OCI-LY7 (cell line): ENCODE measurements at regions not wholly inside any gene's neighbourhood (a gene's known extent, or its start where the extent isn't known, plus 50 kb on each side); places are given as distances from the start of the nearest gene placed in this dataset.
A peak's percentile ranks its signal among the peaks of the same experiment; 100 is the strongest.
"Not testable (repeated sequence)": the region's sequence is repeated elsewhere in the genome, so short reads cannot be mapped to it uniquely, and the experiment has no call there.

Experiments
- BruUV-seq: library from RNA; stranded (reverse); fragments of 400-500 nt; replicated peaks from 2 replicates; lab custom pipeline; 2021; lab: Mats Ljungman, UMichigan
- CTCF ChIA-PET: fragments of 300-600 bp; sonication (Branson Sonifier 250); formaldehyde crosslinking; loops from one replicate; lab custom pipeline; 2022; ENCODE audit warnings: antibody characterized with exemption; ENCODE audit not compliant: unreplicated experiment; lab: Charles Lee
- POLR2A ChIA-PET: fragments of 300-600 bp; sonication (Branson Sonifier 250); formaldehyde crosslinking; loops from one replicate; lab custom pipeline; 2022; ENCODE audit warnings: antibody characterized with exemption; lab: Charles Lee
- DNase-seq: peaks from one replicate; pipeline ENCODE4 v3.0.0-alpha.2; 2015; ENCODE audit warnings: low spot score
- H2AFZ ChIP-seq: fragments of 200-600 bp; sonication (generic), shearing (Covaris generic); 2 replicates; pipeline ENCODE4 v1.6.1; 2014; ENCODE audit warnings: mild to moderate bottlenecking, antibody characterized with exemption, low read length, moderate library complexity
- H3K27ac ChIP-seq: fragments of 200-600 bp; sonication (generic); 2 replicates; pipeline ENCODE4 v1.5.1; 2014; ENCODE audit warnings: mixed run types, low read depth, mild to moderate bottlenecking, moderate library complexity, low read length, inconsistent platforms; ENCODE audit not compliant: poor library complexity, severe bottlenecking
- H3K36me3 ChIP-seq: fragments of 200-600 bp; sonication (generic); 2 replicates; pipeline ENCODE4 v1.6.1; 2014; ENCODE audit warnings: mild to moderate bottlenecking, antibody characterized with exemption, low read length, moderate library complexity, mixed read lengths; ENCODE audit not compliant: insufficient read depth
- H3K4me1 ChIP-seq: fragments of 200-600 bp; sonication (generic); 2 replicates; pipeline ENCODE4 v1.5.1; 2014; ENCODE audit warnings: mild to moderate bottlenecking, low read length; ENCODE audit not compliant: insufficient read depth, poor library complexity, severe bottlenecking
- H3K4me2 ChIP-seq: fragments of 200-600 bp; sonication (generic); 2 replicates; pipeline ENCODE4 v1.6.1; 2014; ENCODE audit warnings: mild to moderate bottlenecking, low read length
- H3K4me3 ChIP-seq: fragments of 200-600 bp; sonication (generic); 2 replicates; pipeline ENCODE4 v1.5.1; 2014; ENCODE audit warnings: mild to moderate bottlenecking, low read depth, low read length; ENCODE audit not compliant: poor library complexity, severe bottlenecking
- H3K79me2 ChIP-seq: fragments of 200-600 bp; sonication (generic); 2 replicates; pipeline ENCODE4 v1.6.1; 2016; ENCODE audit warnings: low read depth, mild to moderate bottlenecking, low read length, moderate library complexity, mixed read lengths; ENCODE audit not compliant: insufficient read depth
- H3K9me2 ChIP-seq: fragments of 200-600 bp; sonication (generic); 2 replicates; pipeline ENCODE4 v1.6.1; 2016; ENCODE audit warnings: mild to moderate bottlenecking, low read length, mixed read lengths; ENCODE audit not compliant: insufficient read depth
- H3K9me3 ChIP-seq: fragments of 200-600 bp; sonication (generic); 2 replicates; pipeline ENCODE4 v1.6.1; 2014; ENCODE audit warnings: mild to moderate bottlenecking, mixed run types, low read length, mixed read lengths
- H4K20me1 ChIP-seq: fragments of 200-600 bp; sonication (generic); 2 replicates; pipeline ENCODE4 v1.6.1; 2014; ENCODE audit warnings: mild to moderate bottlenecking, antibody characterized with exemption, low read length, moderate library complexity, mixed read lengths; ENCODE audit not compliant: insufficient read depth
- CTCF ChIP-seq: fragments of 200-600 bp; sonication (generic); conservative IDR thresholded peaks from 2 replicates; pipeline ENCODE4 v1.5.1; 2014; ENCODE audit warnings: mild to moderate bottlenecking, antibody characterized with exemption, low read length, moderate library complexity, mixed read lengths
- EZH2phosphoT487 ChIP-seq: fragments of 200-600 bp; sonication (generic); IDR thresholded peaks from 2 replicates; pipeline ENCODE4 v1.6.1; 2018; ENCODE audit warnings: low read depth, borderline replicate concordance, mild to moderate bottlenecking, mixed run types, antibody characterized with exemption, low read length, moderate library complexity, mixed read lengths
- intact Hi-C: fragments of 100-400 bp; cut with micrococcal nuclease; formaldehyde crosslinking; loops from one replicate; pipeline ENCODE4 v1.10.0; 2022; ENCODE audit not compliant: unreplicated experiment

GRCh38 chr5:53749621-53750020 is 189.2 kb downstream of the NDUFS4 start:
- intact Hi-C loops: no loop called here
- H3K79me2 ChIP-seq: no peaks in the 10 kb centered on the region
- ChIA-PET CTCF (no interaction called here), POLR2A (interaction anchor here (0.5 to 1.4 kb wide), 2 partner anchors 16 to 78 kb away, joined by 3 to 4 read pairs; no protein-coding TSS in a partner anchor)
- H3K9me3 ChIP-seq: no peaks in the 10 kb centered on the region
- no peaks in the 10 kb centered on the region for H4K20me1 ChIP-seq
- no peaks in the 10 kb centered on the region for H3K4me1 ChIP-seq
- TF ChIP-seq CTCF (no peak), EZH2phosphoT487 (no peak)
- BruUV-seq: no TSS peak
- no peaks in the 10 kb centered on the region for H3K9me2 ChIP-seq
- H3K27ac ChIP-seq: no peak overlapping the region
- no peak overlapping the region for H3K4me2 ChIP-seq
- no peak for DNase-seq
- no peaks in the 10 kb centered on the region for H3K36me3 ChIP-seq
- no peak overlapping the region for H3K4me3 ChIP-seq
- no peak overlapping the region for H2AFZ ChIP-seq

GRCh38 chr5:53752282-53752681 is 191.8 kb downstream of the NDUFS4 start:
- H4K20me1 ChIP-seq, H3K4me1 ChIP-seq, intact Hi-C loops, H3K27ac ChIP-seq, H3K4me3 ChIP-seq, H3K9me3 ChIP-seq, H3K79me2 ChIP-seq, H3K36me3 ChIP-seq, H2AFZ ChIP-seq, H3K4me2 ChIP-seq, BruUV-seq, CTCF ChIA-PET, H3K9me2 ChIP-seq: not testable (repeated sequence)
- POLR2A ChIA-PET: interaction anchor here (0.6 kb wide), 1 partner anchor 69 kb away, joined by 3 read pairs; no protein-coding TSS in a partner anchor
- peak; percentile 4 for DNase-seq

GRCh38 chr5:53766673-53767072 is 206.2 kb downstream of the NDUFS4 start:
- Histone ChIP-seq H3K4me2 (no peak overlapping the region), H4K20me1 (no peaks in the 10 kb centered on the region), H3K27ac (no peak overlapping the region), H3K9me2 (no peaks in the 10 kb centered on the region), H2AFZ (no peak overlapping the region), H3K4me1 (no peaks in the 10 kb centered on the region), H3K9me3 (no peaks in the 10 kb centered on the region), H3K4me3 (no peak overlapping the region), H3K79me2 (no peaks in the 10 kb centered on the region), H3K36me3 (no peaks in the 10 kb centered on the region)
- ChIA-PET CTCF (no interaction called here), POLR2A (interaction anchor here (1.4 kb wide), 1 partner anchor 17 kb away, joined by 3 read pairs; no protein-coding TSS in a partner anchor)
- intact Hi-C loops: no loop called here
- no peak for TF ChIP-seq CTCF
- no peak for TF ChIP-seq EZH2phosphoT487
- no peak for DNase-seq
- no TSS peak for BruUV-seq
